Keratinocyte (primary cell): ENCODE measurements at regions not wholly inside any gene's neighbourhood (a gene's known extent, or its start where the extent isn't known, plus 50 kb on each side); places are given as distances from the start of the nearest gene placed in this dataset.

ENCODE experiments used
- DNase-seq: peaks from one replicate; pipeline ENCODE4 v3.0.0-alpha.2; 2011; ENCODE audit warnings: low read depth, missing footprints, low spot score
- FAIRE-seq: peaks from 2 replicates; lab custom pipeline; 2011; peaks lifted over from hg19 to GRCh38; lab: Jason Lieb, UNC
- H2AFZ ChIP-seq: 2 replicates; pipeline ENCODE4 v1.6.0; 2012; ENCODE audit warnings: low read length, control low read depth, inconsistent platforms; ENCODE audit not compliant: control insufficient read depth
- H3K27ac ChIP-seq: 2 replicates; pipeline ENCODE4 v1.5.1; 2011; ENCODE audit warnings: low read length; ENCODE audit not compliant: control insufficient read depth, insufficient read depth
- H3K27me3 ChIP-seq: 3 replicates; pipeline ENCODE4 v1.6.0; 2011; ENCODE audit warnings: low read length; ENCODE audit not compliant: control insufficient read depth, insufficient read depth; ENCODE audit errors: extremely low read depth
- H3K36me3 ChIP-seq, 2 experiments: 2 replicates in 1 of 2; 3 replicates in 1 of 2; pipeline ENCODE4 v1.5.1; 2011; ENCODE audit warnings: low read length in 2 of 2, mild to moderate bottlenecking in 1 of 2; ENCODE audit not compliant: control insufficient read depth in 2 of 2, insufficient read depth in 2 of 2; ENCODE audit errors: extremely low read depth in 1 of 2
- H3K4me1 ChIP-seq: 3 replicates; pipeline ENCODE4 v1.5.1; 2011; ENCODE audit warnings: low read length; ENCODE audit not compliant: control insufficient read depth, insufficient read depth; ENCODE audit errors: extremely low read depth
- H3K4me2 ChIP-seq: 3 replicates; pipeline ENCODE4 v1.6.0; 2011; ENCODE audit warnings: low read depth, low read length; ENCODE audit not compliant: control insufficient read depth, insufficient read depth; ENCODE audit errors: extremely low read depth
- H3K4me3 ChIP-seq, 3 experiments: fragments of 200-600 bp in 1 of 3; sonication (generic) in 1 of 3; 2 replicates in 2 of 3; 3 replicates in 1 of 3; pipeline ENCODE4 v1.5.1; 2011 to 2016; ENCODE audit warnings: low read length in 3 of 3, mild to moderate bottlenecking in 3 of 3, control low read depth in 2 of 3, inconsistent platforms in 1 of 3, low read depth in 1 of 3, mixed read lengths in 1 of 3, mixed run types in 1 of 3, moderate library complexity in 1 of 3; ENCODE audit not compliant: control insufficient read depth in 2 of 3, insufficient read depth in 2 of 3; ENCODE audit errors: extremely low read depth in 1 of 3
- H3K79me2 ChIP-seq: 2 replicates; pipeline ENCODE4 v1.6.0; 2012; ENCODE audit warnings: low read length; ENCODE audit not compliant: control insufficient read depth, insufficient read depth
- H3K9ac ChIP-seq: 3 replicates; pipeline ENCODE4 v1.6.0; 2011; ENCODE audit warnings: low read length; ENCODE audit not compliant: control insufficient read depth, insufficient read depth; ENCODE audit errors: extremely low read depth
- H3K9me1 ChIP-seq: 3 replicates; pipeline ENCODE4 v1.6.0; 2011; ENCODE audit warnings: low read length; ENCODE audit not compliant: control insufficient read depth, insufficient read depth; ENCODE audit errors: extremely low read depth
- H3K9me3 ChIP-seq: 2 replicates; pipeline ENCODE4 v1.5.1; 2012; ENCODE audit warnings: low read depth, low read length; ENCODE audit not compliant: control insufficient read depth
- H4K20me1 ChIP-seq: 3 replicates; pipeline ENCODE4 v1.6.0; 2011; ENCODE audit warnings: low read length; ENCODE audit not compliant: control insufficient read depth, insufficient read depth; ENCODE audit errors: extremely low read depth
- EZH2 ChIP-seq: IDR thresholded peaks from one replicate; pipeline ENCODE4 v1.6.1; 2012; ENCODE audit warnings: inconsistent platforms, mild to moderate bottlenecking, low read length, moderate library complexity
- dilution Hi-C: fragments of 300-500 bp; cut with MboI; formaldehyde crosslinking; loops from one replicate; pipeline ENCODE4 v1.7.0; 2020; ENCODE audit warnings: low sequenced_read_pairs; ENCODE audit not compliant: extremely low pct_ligation_motif_present
- TF ChIP-seq, protein P1 (sequence below), 3 experiments: IDR thresholded peaks in 1 of 3; conservative IDR thresholded peaks in 1 of 3; optimal IDR thresholded peaks in 1 of 3; 2 replicates in 2 of 3; 3 replicates in 1 of 3; pipeline versions ENCODE3 to v1.5.1; 2011; ENCODE audit warnings: low read length in 3 of 3, mild to moderate bottlenecking in 3 of 3, moderate library complexity in 2 of 3, control low read depth in 1 of 3, inconsistent platforms in 1 of 3; ENCODE audit not compliant: insufficient read depth in 2 of 3; ENCODE audit errors: extremely low read depth in 1 of 3

DNA sequence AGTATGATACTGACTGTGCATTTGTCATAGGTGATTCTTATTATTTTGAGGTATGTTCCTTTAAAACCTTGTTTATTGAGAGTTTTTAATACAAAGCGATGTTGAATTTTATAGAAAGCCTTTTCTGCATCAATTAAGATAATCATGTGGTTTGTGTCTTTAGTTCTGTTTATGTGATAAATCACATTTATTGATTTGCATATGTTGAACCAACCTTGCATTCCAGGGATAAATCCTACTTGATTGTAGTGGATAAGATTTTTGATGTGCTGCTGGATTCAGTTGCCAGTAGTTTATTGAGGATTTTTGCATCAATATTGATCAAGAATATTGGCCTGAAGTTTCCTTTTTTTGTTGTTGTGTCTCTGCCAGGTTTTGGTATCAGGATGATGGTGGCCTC, 158.0 kb downstream of the CENPF start:
- Histone ChIP-seq H3K4me2 (no peak overlapping the region), H3K9ac (no peak overlapping the region), H3K4me3 (no peak overlapping the region), H3K4me1 (no peaks in the 10 kb centered on the region), H3K27me3 (no peaks in the 10 kb centered on the region), H3K9me1 (no peaks in the 10 kb centered on the region), H4K20me1 (no peaks in the 10 kb centered on the region), H3K27ac (no peak overlapping the region), H3K9me3 (no peaks in the 10 kb centered on the region), H2AFZ (no peak overlapping the region), H3K79me2 (no peaks in the 10 kb centered on the region), H3K36me3 (no peaks in the 10 kb centered on the region)
- TF ChIP-seq EZH2 = no peak
- TF ChIP-seq, protein P1, sequence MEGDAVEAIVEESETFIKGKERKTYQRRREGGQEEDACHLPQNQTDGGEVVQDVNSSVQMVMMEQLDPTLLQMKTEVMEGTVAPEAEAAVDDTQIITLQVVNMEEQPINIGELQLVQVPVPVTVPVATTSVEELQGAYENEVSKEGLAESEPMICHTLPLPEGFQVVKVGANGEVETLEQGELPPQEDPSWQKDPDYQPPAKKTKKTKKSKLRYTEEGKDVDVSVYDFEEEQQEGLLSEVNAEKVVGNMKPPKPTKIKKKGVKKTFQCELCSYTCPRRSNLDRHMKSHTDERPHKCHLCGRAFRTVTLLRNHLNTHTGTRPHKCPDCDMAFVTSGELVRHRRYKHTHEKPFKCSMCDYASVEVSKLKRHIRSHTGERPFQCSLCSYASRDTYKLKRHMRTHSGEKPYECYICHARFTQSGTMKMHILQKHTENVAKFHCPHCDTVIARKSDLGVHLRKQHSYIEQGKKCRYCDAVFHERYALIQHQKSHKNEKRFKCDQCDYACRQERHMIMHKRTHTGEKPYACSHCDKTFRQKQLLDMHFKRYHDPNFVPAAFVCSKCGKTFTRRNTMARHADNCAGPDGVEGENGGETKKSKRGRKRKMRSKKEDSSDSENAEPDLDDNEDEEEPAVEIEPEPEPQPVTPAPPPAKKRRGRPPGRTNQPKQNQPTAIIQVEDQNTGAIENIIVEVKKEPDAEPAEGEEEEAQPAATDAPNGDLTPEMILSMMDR (optimal IDR thresholded peaks at IDR 0.05 in 1 of 3, IDR thresholded peaks at IDR 0.05 in 1 of 3, conservative IDR thresholded peaks at IDR 0.05 in 1 of 3; ENCODE audit: extremely low read depth in 1 of 3, insufficient read depth in 2 of 3, low read length in 3 of 3) = no peak
- DNase-seq (no peak), FAIRE-seq (no peak)
- dilution Hi-C loops = no loop called here

DNA sequence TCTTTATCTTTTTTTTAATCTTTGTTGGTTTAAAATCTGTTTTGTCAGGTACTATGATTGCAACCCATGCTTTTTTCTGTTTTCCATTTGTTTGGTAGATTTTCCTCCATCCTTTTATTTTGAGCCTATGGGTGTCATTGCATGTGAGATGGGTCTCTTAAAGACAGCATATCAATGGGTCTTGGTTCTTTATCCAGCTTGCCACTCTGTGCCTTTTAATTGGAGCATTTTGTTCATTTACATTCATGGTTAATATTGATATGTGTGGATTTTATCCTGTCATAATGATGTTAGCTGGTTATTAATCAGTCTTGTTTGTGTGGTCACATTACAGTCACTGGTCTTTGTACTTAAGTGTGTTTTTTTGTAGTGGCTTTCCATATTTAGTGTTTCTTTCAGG, 159.9 kb downstream of the CENPF start:
- TF ChIP-seq, protein P1 (optimal IDR thresholded peaks at IDR 0.05 in 1 of 3, IDR thresholded peaks at IDR 0.05 in 1 of 3, conservative IDR thresholded peaks at IDR 0.05 in 1 of 3; ENCODE audit: extremely low read depth in 1 of 3, insufficient read depth in 2 of 3, low read length in 3 of 3) = no peak
- no peak for TF ChIP-seq EZH2
- dilution Hi-C loops = no loop called here
- FAIRE-seq = no peak

More for the DNA sequence above, 159.9 kb downstream of the CENPF start:
- Histone ChIP-seq H3K4me2 (no peak overlapping the region), H3K36me3 (no peaks in the 10 kb centered on the region), H3K27me3 (no peaks in the 10 kb centered on the region), H3K9me1 (no peaks in the 10 kb centered on the region), H3K79me2 (no peaks in the 10 kb centered on the region), H3K9me3 (no peaks in the 10 kb centered on the region), H3K4me1 (no peaks in the 10 kb centered on the region), H3K4me3 (no peak overlapping the region), H4K20me1 (no peaks in the 10 kb centered on the region), H3K27ac (no peak overlapping the region), H2AFZ (no peak overlapping the region), H3K9ac (no peak overlapping the region)
- no peak for DNase-seq
